ENCODE measurements at regions not wholly inside any gene's neighbourhood (a gene's known extent, or its start where the extent isn't known, plus 50 kb on each side); places are given as distances from the start of the nearest gene placed in this dataset.

DNA sequence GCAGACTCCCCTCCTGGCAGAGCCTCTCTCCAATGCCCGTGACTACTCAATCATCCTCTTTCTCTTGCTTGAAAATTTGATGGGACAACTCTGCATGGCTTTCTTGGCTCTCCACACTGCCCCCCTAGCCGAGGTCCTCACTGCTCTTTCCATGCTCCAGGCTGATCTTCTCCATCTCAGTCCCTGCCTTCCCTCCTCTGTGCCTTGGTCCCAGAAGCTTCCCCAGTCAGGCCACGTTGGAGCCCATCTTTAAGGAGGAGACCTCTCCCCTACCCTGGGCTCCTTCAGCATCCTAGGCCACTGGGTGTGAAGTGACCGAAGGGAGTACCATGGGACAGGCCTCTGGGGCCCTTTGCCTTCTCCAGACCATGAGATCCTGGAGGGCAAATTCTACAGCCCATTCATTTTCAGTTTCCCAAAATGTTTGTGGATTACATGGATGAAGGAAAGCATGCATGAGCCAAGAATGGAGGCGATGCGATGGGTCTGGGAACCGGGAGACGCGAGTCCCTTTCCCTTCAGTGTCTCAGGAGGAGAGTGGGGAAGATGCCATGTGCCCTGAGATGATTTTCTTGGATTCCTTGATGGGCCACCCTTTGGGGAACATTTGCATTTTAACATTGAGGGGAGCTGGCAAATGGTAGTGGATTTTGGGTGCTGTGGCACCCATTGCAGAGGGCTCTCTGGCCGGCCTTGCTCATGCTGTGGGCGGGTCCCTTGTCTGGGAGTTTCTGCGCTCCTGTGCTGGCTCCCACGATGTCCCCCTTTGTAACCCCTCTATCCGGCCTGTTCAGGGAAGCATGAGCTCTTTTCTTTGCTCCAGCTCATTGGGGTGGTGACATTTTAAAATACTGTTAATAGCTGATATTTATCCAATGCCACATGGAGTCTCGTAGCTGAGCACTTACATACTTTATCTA, 376.6 kb downstream of the RPS24 start:
- H3K4me3 ChIP-seq (ENCODE audit: low read depth, low read length) = no peak overlapping the region
- CTCF ChIA-PET = no interaction called here
- DNase-seq (ENCODE audit: low read depth, low spot score) = no peak
- TF ChIP-seq, protein P1, sequence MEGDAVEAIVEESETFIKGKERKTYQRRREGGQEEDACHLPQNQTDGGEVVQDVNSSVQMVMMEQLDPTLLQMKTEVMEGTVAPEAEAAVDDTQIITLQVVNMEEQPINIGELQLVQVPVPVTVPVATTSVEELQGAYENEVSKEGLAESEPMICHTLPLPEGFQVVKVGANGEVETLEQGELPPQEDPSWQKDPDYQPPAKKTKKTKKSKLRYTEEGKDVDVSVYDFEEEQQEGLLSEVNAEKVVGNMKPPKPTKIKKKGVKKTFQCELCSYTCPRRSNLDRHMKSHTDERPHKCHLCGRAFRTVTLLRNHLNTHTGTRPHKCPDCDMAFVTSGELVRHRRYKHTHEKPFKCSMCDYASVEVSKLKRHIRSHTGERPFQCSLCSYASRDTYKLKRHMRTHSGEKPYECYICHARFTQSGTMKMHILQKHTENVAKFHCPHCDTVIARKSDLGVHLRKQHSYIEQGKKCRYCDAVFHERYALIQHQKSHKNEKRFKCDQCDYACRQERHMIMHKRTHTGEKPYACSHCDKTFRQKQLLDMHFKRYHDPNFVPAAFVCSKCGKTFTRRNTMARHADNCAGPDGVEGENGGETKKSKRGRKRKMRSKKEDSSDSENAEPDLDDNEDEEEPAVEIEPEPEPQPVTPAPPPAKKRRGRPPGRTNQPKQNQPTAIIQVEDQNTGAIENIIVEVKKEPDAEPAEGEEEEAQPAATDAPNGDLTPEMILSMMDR (IDR thresholded peaks at IDR 0.05; ENCODE audit: low read depth, low read length) = no peak
- H3K27ac ChIP-seq (ENCODE audit: low read depth, low read length) = no peak overlapping the region
- POLR2A ChIA-PET = no interaction called here
- peaks cover 20% of the 10 kb centered on the region for H3K27me3 ChIP-seq (ENCODE audit: control insufficient read depth, insufficient read depth, low read length)
- no peaks in the 10 kb centered on the region for H3K9me3 ChIP-seq (ENCODE audit: control insufficient read depth, insufficient read depth, low read length)

DNA sequence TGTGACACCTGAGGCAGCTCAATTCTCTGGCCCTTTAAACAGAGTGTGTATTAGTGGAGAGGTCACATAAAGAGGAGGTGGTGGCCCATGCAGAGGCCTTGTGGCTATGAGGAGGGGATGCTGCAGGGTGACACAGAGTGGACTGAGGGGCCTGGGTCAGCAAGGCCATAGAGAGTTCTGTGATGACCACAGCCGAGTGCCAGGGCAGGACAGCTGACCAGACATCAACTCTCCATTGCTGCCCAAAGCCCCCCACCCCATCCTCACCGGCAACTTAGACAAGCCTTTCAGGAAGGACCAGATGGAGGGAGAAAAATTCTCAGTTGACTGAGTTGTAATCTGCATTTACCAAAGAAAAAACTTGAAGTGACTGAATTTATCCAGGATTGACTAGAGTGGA, 378.1 kb downstream of the RPS24 start:
- DNase-seq (ENCODE audit: low read depth, low spot score) = no peak
- Histone ChIP-seq H3K9me3 (ENCODE audit: control insufficient read depth, insufficient read depth, low read length) (no peaks in the 10 kb centered on the region), H3K27me3 (ENCODE audit: control insufficient read depth, insufficient read depth, low read length) (peaks cover 8% of the 10 kb centered on the region), H3K27ac (ENCODE audit: low read depth, low read length) (no peak overlapping the region), H3K4me3 (ENCODE audit: low read depth, low read length) (no peak overlapping the region)
- TF ChIP-seq, protein P1 (IDR thresholded peaks at IDR 0.05; ENCODE audit: low read depth, low read length) = no peak
- ChIA-PET CTCF (no interaction called here), POLR2A (no interaction called here)

DNA sequence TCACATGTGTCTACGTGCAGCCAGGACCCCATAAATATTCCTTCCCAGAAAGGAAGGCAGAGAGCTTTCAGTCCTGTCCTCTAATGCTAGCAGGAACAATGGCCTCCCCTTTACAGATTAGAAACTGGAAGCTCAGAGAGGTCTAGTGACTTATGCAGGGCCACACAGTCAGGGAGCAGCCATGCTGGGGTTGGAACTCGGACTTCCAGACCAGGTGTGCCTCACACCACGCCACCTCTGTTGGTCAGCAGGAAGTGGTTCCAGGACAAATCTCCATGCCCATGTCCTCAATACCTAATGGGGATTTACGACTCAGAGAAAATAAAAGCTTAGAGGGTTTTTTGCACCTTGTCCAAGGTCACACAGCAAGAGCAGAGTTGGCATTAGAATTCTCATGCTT, 378.9 kb downstream of the RPS24 start:
- no peak for DNase-seq (ENCODE audit: low read depth, low spot score)
- Histone ChIP-seq H3K9me3 (ENCODE audit: control insufficient read depth, insufficient read depth, low read length) (no peaks in the 10 kb centered on the region), H3K27ac (ENCODE audit: low read depth, low read length) (no peak overlapping the region), H3K4me3 (ENCODE audit: low read depth, low read length) (no peak overlapping the region), H3K27me3 (ENCODE audit: control insufficient read depth, insufficient read depth, low read length) (peaks cover 5% of the 10 kb centered on the region)
- ChIA-PET CTCF (no interaction called here), POLR2A (no interaction called here)
- TF ChIP-seq, protein P1 (IDR thresholded peaks at IDR 0.05; ENCODE audit: low read depth, low read length) = no peak

DNA sequence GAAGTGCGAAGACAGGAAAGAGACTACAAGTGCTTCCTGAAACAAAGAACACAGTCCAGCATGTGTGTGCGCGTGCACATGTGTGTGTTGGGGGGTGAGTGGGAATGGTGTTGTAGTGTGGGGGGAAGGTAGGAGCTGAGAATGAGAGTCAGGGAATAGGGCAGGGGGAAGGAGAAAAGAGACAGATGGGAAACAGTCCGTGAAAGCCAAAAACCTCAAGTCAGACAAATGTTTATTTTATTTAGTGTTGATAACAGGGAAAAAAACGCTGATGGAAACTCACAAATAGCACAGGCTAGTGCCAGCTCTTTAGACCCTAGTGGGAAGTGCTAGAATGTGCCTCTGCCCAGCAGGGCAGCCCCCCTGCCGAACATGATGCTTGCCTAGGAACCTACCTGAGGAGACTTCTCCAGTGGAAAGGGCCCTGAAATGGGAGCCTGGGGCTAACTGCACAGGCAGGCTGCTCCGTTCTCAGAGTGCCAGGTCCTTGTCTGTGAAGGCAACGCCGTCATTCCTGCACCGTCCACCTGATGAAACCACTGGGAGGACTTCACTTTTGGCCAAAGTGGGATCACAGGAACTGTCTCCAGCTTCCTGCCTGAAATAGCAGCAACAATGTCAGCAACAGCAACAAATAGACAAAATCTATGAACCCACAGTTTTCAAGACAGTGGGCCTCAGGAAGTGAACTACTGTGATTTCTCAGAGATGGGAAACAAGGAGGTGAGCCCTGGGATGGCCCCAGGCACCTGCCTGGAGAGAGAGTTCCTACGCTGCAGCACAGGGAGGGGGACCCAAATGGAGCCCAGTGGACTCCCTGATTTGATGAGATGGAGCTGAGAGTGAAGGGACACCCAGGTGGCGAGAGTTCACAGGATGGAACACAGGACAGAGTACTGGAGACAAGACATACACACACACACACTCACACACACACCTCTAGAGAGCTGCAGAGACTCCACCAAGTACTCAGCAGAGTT, 379.7 kb downstream of the RPS24 start:
- ChIA-PET CTCF (interaction anchor here (0.9 kb wide), 1 partner anchor 366 kb away, joined by 3 read pairs; no protein-coding TSS in a partner anchor), POLR2A (no interaction called here)
- TF ChIP-seq, protein P1 (IDR thresholded peaks at IDR 0.05; ENCODE audit: low read depth, low read length) = no peak
- Histone ChIP-seq H3K9me3 (ENCODE audit: control insufficient read depth, insufficient read depth, low read length) (no peaks in the 10 kb centered on the region), H3K27me3 (ENCODE audit: control insufficient read depth, insufficient read depth, low read length) (peaks cover 5% of the 10 kb centered on the region), H3K4me3 (ENCODE audit: low read depth, low read length) (no peak overlapping the region), H3K27ac (ENCODE audit: low read depth, low read length) (no peak overlapping the region)
- DNase-seq (ENCODE audit: low read depth, low spot score) = no peak
